ENCODE measurements at regions not wholly inside any gene's neighbourhood (a gene's known extent, or its start where the extent isn't known, plus 50 kb on each side); places are given as distances from the start of the nearest gene placed in this dataset.
A peak's percentile ranks its signal among the peaks of the same experiment; 100 is the strongest.

GRCh38 chr3:10753964-10754363, 62.1 kb upstream of the SLC6A11 start (continued):
- TF ChIP-seq HIC2 (CRISPR knock-in tag; IDR thresholded peaks at IDR 0.05; ENCODE audit: low read depth) (no peak), REST (IDR thresholded peaks at IDR 0.05; ENCODE audit: borderline replicate concordance in 1 of 2, low read depth in 1 of 2, low read length in 2 of 2) (peak; percentile 97 to 99), HBP1 (CRISPR knock-in tag; IDR thresholded peaks at IDR 0.05; ENCODE audit: low read depth) (0 out of 2 replicates have a peak, but pooled peaks have one; percentile 73), TEAD2 (CRISPR knock-in tag; IDR thresholded peaks at IDR 0.05) (no peak), MEF2D (CRISPR knock-in tag; IDR thresholded peaks at IDR 0.05) (0 out of 2 replicates have a peak, but pooled peaks have one; percentile 21), NFKB2 (CRISPR knock-in tag; IDR thresholded peaks at IDR 0.05; ENCODE audit: borderline replicate concordance) (peak; percentile 59; the same call in 1 of the 2 replicates), IRF2 (CRISPR knock-in tag; IDR thresholded peaks at IDR 0.05) (no peak), MYPOP (CRISPR knock-in tag; IDR thresholded peaks at IDR 0.05) (no peak), ZBTB1 (CRISPR knock-in tag; IDR thresholded peaks at IDR 0.05; ENCODE audit: borderline replicate concordance) (no peak), ZNF230 (CRISPR knock-in tag; IDR thresholded peaks at IDR 0.05) (no peak), ZNF558 (CRISPR knock-in tag; IDR thresholded peaks at IDR 0.05; ENCODE audit: borderline replicate concordance) (no peak), ZNF280D (CRISPR knock-in tag; IDR thresholded peaks at IDR 0.05) (peak; percentile 47; the same call in 1 of the 2 replicates), ZNF367 (CRISPR knock-in tag; IDR thresholded peaks at IDR 0.05; ENCODE audit: borderline replicate concordance) (no peak), KLF9 (CRISPR knock-in tag; IDR thresholded peaks at IDR 0.05; ENCODE audit: low read depth) (no peak), SNAPC5 (CRISPR knock-in tag; IDR thresholded peaks at IDR 0.05; ENCODE audit: borderline replicate concordance) (no peak), ZNF224 (CRISPR knock-in tag; IDR thresholded peaks at IDR 0.05) (no peak), SP2 (CRISPR knock-in tag; IDR thresholded peaks at IDR 0.05) (no peak), ZNF441 (CRISPR knock-in tag; IDR thresholded peaks at IDR 0.05; ENCODE audit: borderline replicate concordance) (peak; percentile 42; the same call in 1 of the 2 replicates), ZNF138 (CRISPR knock-in tag; IDR thresholded peaks at IDR 0.05; ENCODE audit: low read depth) (no peak)

Data from HepG2 (cell line).